ENCODE measurements at regions not wholly inside any gene's neighbourhood (a gene's known extent, or its start where the extent isn't known, plus 50 kb on each side); places are given as distances from the start of the nearest gene placed in this dataset.
A peak's percentile ranks its signal among the peaks of the same experiment; 100 is the strongest.
"Not testable (repeated sequence)": the region's sequence is repeated elsewhere in the genome, so short reads cannot be mapped to it uniquely, and the experiment has no call there.

- H3K9me3 ChIP-seq (replicated peaks; ENCODE audit: control insufficient read depth, low read depth, low read length): no peaks in the 10 kb centered on the region
- DNase-seq: no peak
- no peaks in the 10 kb centered on the region for H3K27me3 ChIP-seq (ENCODE audit: control insufficient read depth, insufficient read depth, low read length)
- no peaks in the 10 kb centered on the region for H3K4me1 ChIP-seq (ENCODE audit: control insufficient read depth, insufficient read depth, low read length)
- no peaks in the 10 kb centered on the region for H3K36me3 ChIP-seq (ENCODE audit: control insufficient read depth, insufficient read depth, low read length)
- no peak overlapping the region for H3K4me3 ChIP-seq (ENCODE audit: low read length)
- WGBS (ENCODE audit: insufficient coverage): 28% methylated on average over 2 of the region's 6 CpGs
- no peak overlapping the region for H3K27ac ChIP-seq (ENCODE audit: low read length)
These were observed 203.8 kb downstream of the SOX2 start for GRCh38 chr3:181915551-181915950.

GRCh38 chr3:181916013-181916412 lies 204.3 kb downstream of the SOX2 start:
- Histone ChIP-seq H3K27me3 (ENCODE audit: control insufficient read depth, insufficient read depth, low read length) (no peaks in the 10 kb centered on the region), H3K36me3 (ENCODE audit: control insufficient read depth, insufficient read depth, low read length) (no peaks in the 10 kb centered on the region), H3K27ac (ENCODE audit: low read length) (no peak overlapping the region), H3K4me1 (ENCODE audit: control insufficient read depth, insufficient read depth, low read length) (no peaks in the 10 kb centered on the region), H3K9me3 (replicated peaks; ENCODE audit: control insufficient read depth, low read depth, low read length) (no peaks in the 10 kb centered on the region), H3K4me3 (ENCODE audit: low read length) (no peak overlapping the region)
- WGBS (ENCODE audit: insufficient coverage): 33% methylated on average over 1 of the region's 3 CpGs
- DNase-seq: no peak

GRCh38 chr3:181917027-181917426 lies 205.3 kb downstream of the SOX2 start:
- Histone ChIP-seq H3K27ac (ENCODE audit: low read length) (no peak overlapping the region), H3K27me3 (ENCODE audit: control insufficient read depth, insufficient read depth, low read length) (no peaks in the 10 kb centered on the region), H3K36me3 (ENCODE audit: control insufficient read depth, insufficient read depth, low read length) (no peaks in the 10 kb centered on the region), H3K9me3 (replicated peaks; ENCODE audit: control insufficient read depth, low read depth, low read length) (no peaks in the 10 kb centered on the region), H3K4me3 (ENCODE audit: low read length) (no peak overlapping the region), H3K4me1 (ENCODE audit: control insufficient read depth, insufficient read depth, low read length) (no peaks in the 10 kb centered on the region)
- WGBS (ENCODE audit: insufficient coverage): no CpG with 5 or more reads among the region's 3 CpGs
- peak; percentile 4 for DNase-seq

GRCh38 chr3:181919375-181919774 lies 207.7 kb downstream of the SOX2 start:
- Histone ChIP-seq H3K4me3 (ENCODE audit: low read length) (no peak overlapping the region), H3K27me3 (ENCODE audit: control insufficient read depth, insufficient read depth, low read length) (no peaks in the 10 kb centered on the region), H3K9me3 (replicated peaks; ENCODE audit: control insufficient read depth, low read depth, low read length) (no peaks in the 10 kb centered on the region), H3K27ac (ENCODE audit: low read length) (no peak overlapping the region), H3K4me1 (ENCODE audit: control insufficient read depth, insufficient read depth, low read length) (no peaks in the 10 kb centered on the region), H3K36me3 (ENCODE audit: control insufficient read depth, insufficient read depth, low read length) (no peaks in the 10 kb centered on the region)
- no CpG with 5 or more reads among the region's 1 CpG for WGBS (ENCODE audit: insufficient coverage)
- no peak for DNase-seq

GRCh38 chr3:181920409-181920808 lies 208.7 kb downstream of the SOX2 start:
- no CpG with 5 or more reads among the region's 3 CpGs for WGBS (ENCODE audit: insufficient coverage)
- H3K9me3 ChIP-seq (replicated peaks; ENCODE audit: control insufficient read depth, low read depth, low read length): no peaks in the 10 kb centered on the region
- H3K36me3 ChIP-seq (ENCODE audit: control insufficient read depth, insufficient read depth, low read length): no peaks in the 10 kb centered on the region
- no peak overlapping the region for H3K27ac ChIP-seq (ENCODE audit: low read length)
- H3K27me3 ChIP-seq (ENCODE audit: control insufficient read depth, insufficient read depth, low read length): no peaks in the 10 kb centered on the region
- H3K4me3 ChIP-seq (ENCODE audit: low read length): no peak overlapping the region
- H3K4me1 ChIP-seq (ENCODE audit: control insufficient read depth, insufficient read depth, low read length): no peaks in the 10 kb centered on the region
- DNase-seq: no peak

GRCh38 chr3:181921220-181921619 lies 209.5 kb downstream of the SOX2 start:
- no CpG with 5 or more reads among the region's 2 CpGs for WGBS (ENCODE audit: insufficient coverage)
- no peaks in the 10 kb centered on the region for H3K9me3 ChIP-seq (replicated peaks; ENCODE audit: control insufficient read depth, low read depth, low read length)
- no peaks in the 10 kb centered on the region for H3K27me3 ChIP-seq (ENCODE audit: control insufficient read depth, insufficient read depth, low read length)
- no peaks in the 10 kb centered on the region for H3K36me3 ChIP-seq (ENCODE audit: control insufficient read depth, insufficient read depth, low read length)
- no peak for DNase-seq
- H3K4me1 ChIP-seq (ENCODE audit: control insufficient read depth, insufficient read depth, low read length): no peaks in the 10 kb centered on the region
- no peak overlapping the region for H3K4me3 ChIP-seq (ENCODE audit: low read length)
- no peak overlapping the region for H3K27ac ChIP-seq (ENCODE audit: low read length)

GRCh38 chr3:181925841-181926240 lies 214.1 kb downstream of the SOX2 start:
- 98% methylated on average over 20 of the region's 34 CpGs for WGBS (ENCODE audit: insufficient coverage)
- not testable (repeated sequence) for H3K36me3 ChIP-seq (ENCODE audit: control insufficient read depth, insufficient read depth, low read length); H3K4me1 ChIP-seq (ENCODE audit: control insufficient read depth, insufficient read depth, low read length); H3K4me3 ChIP-seq (ENCODE audit: low read length); H3K9me3 ChIP-seq (replicated peaks; ENCODE audit: control insufficient read depth, low read depth, low read length); H3K27me3 ChIP-seq (ENCODE audit: control insufficient read depth, insufficient read depth, low read length); H3K27ac ChIP-seq (ENCODE audit: low read length); DNase-seq

GRCh38 chr3:181929501-181929900 lies 217.8 kb downstream of the SOX2 start:
- no peak for DNase-seq
- Histone ChIP-seq H3K4me1 (ENCODE audit: control insufficient read depth, insufficient read depth, low read length) (no peaks in the 10 kb centered on the region), H3K27ac (ENCODE audit: low read length) (no peak overlapping the region), H3K36me3 (ENCODE audit: control insufficient read depth, insufficient read depth, low read length) (no peaks in the 10 kb centered on the region), H3K4me3 (ENCODE audit: low read length) (no peak overlapping the region), H3K27me3 (ENCODE audit: control insufficient read depth, insufficient read depth, low read length) (no peaks in the 10 kb centered on the region), H3K9me3 (replicated peaks; ENCODE audit: control insufficient read depth, low read depth, low read length) (no peaks in the 10 kb centered on the region)
- WGBS (ENCODE audit: insufficient coverage): 83% methylated on average over 2 of the region's 5 CpGs

GRCh38 chr3:181930105-181930504 lies 218.4 kb downstream of the SOX2 start:
- DNase-seq: no peak
- Histone ChIP-seq H3K4me3 (ENCODE audit: low read length) (no peak overlapping the region), H3K36me3 (ENCODE audit: control insufficient read depth, insufficient read depth, low read length) (no peaks in the 10 kb centered on the region), H3K27ac (ENCODE audit: low read length) (no peak overlapping the region), H3K27me3 (ENCODE audit: control insufficient read depth, insufficient read depth, low read length) (no peaks in the 10 kb centered on the region), H3K9me3 (replicated peaks; ENCODE audit: control insufficient read depth, low read depth, low read length) (no peaks in the 10 kb centered on the region), H3K4me1 (ENCODE audit: control insufficient read depth, insufficient read depth, low read length) (no peaks in the 10 kb centered on the region)
- WGBS (ENCODE audit: insufficient coverage): no CpG with 5 or more reads among the region's 4 CpGs

GRCh38 chr3:181932039-181932438 lies 220.3 kb downstream of the SOX2 start:
- 30% methylated on average over 2 of the region's 4 CpGs for WGBS (ENCODE audit: insufficient coverage)
- no peaks in the 10 kb centered on the region for H3K9me3 ChIP-seq (replicated peaks; ENCODE audit: control insufficient read depth, low read depth, low read length)

GRCh38 chr3:181933052-181933618 lies 221.4 kb downstream of the SOX2 start:
- no CpG with 5 or more reads among the region's 4 CpGs for whole genome bisulfite sequencing (ENCODE audit: insufficient coverage)
- Histone ChIP-seq H3K4me3 (ENCODE audit: low read length) (no peak overlapping the region), H3K36me3 (ENCODE audit: control insufficient read depth, insufficient read depth, low read length) (no peaks in the 10 kb centered on the region), H3K27ac (ENCODE audit: low read length) (no peak overlapping the region), H3K4me1 (ENCODE audit: control insufficient read depth, insufficient read depth, low read length) (no peaks in the 10 kb centered on the region), H3K27me3 (ENCODE audit: control insufficient read depth, insufficient read depth, low read length) (no peaks in the 10 kb centered on the region), H3K9me3 (replicated peaks; ENCODE audit: control insufficient read depth, low read depth, low read length) (no peaks in the 10 kb centered on the region)
- DNase-seq: no peak

More at GRCh38 chr3:181932039-181932438, 220.3 kb downstream of the SOX2 start:
- Histone ChIP-seq H3K4me3 (ENCODE audit: low read length) (no peak overlapping the region), H3K27ac (ENCODE audit: low read length) (no peak overlapping the region), H3K36me3 (ENCODE audit: control insufficient read depth, insufficient read depth, low read length) (no peaks in the 10 kb centered on the region), H3K4me1 (ENCODE audit: control insufficient read depth, insufficient read depth, low read length) (no peaks in the 10 kb centered on the region), H3K27me3 (ENCODE audit: control insufficient read depth, insufficient read depth, low read length) (no peaks in the 10 kb centered on the region)
- DNase-seq: no peak
